HCT116 (cell line): ENCODE measurements at regions not wholly inside any gene's neighbourhood (a gene's known extent, or its start where the extent isn't known, plus 50 kb on each side); places are given as distances from the start of the nearest gene placed in this dataset.

Source experiments
- ATAC-seq: fragments of 200-7000 bp; cut with Tn5 transposase; 2 replicates; pipeline ENCODE4 v1.9.1; 2020; ENCODE audit warnings: mild to moderate bottlenecking, moderate library complexity
- BruUV-seq: library from RNA; stranded (reverse); fragments of 400-500 nt; replicated peaks from 2 replicates; lab custom pipeline; 2021; lab: Mats Ljungman, UMichigan
- CTCF ChIA-PET: fragments of 300-600 bp; sonication (Branson Sonifier 250); formaldehyde crosslinking; loops from one replicate; lab custom pipeline; 2021; ENCODE audit warnings: antibody characterized with exemption; lab: Charles Lee
- POLR2A ChIA-PET: fragments of 300-600, 350-600 bp; sonication (Branson Sonifier 250); formaldehyde crosslinking; loops from one replicate; lab custom pipeline; 2021; ENCODE audit warnings: antibody characterized with exemption; lab: Charles Lee
- RAD21 ChIA-PET, 2 experiments: fragments of 300-600 bp; sonication (Branson Sonifier 250); formaldehyde crosslinking; loops; one replicate each; lab custom pipeline; 2023; ENCODE audit warnings: low total read pairs in 2 of 2; ENCODE audit not compliant: uncharacterized antibody in 2 of 2, unreplicated experiment in 2 of 2, low non-redundant PET in 1 of 2; lab: Charles Lee
- DNase-seq: peaks from one replicate; pipeline ENCODE4 v3.0.0-alpha.2; 2010; ENCODE audit warnings: low read depth, low spot score
- H2AFZ ChIP-seq: fragments of 200-600 bp; shearing (Covaris generic), sonication (generic); 2 replicates; pipeline ENCODE4 v1.6.1; 2017; ENCODE audit warnings: low read depth, mixed run types, mixed read lengths, antibody characterized with exemption, low read length; ENCODE audit not compliant: poor library complexity, severe bottlenecking
- H3K27ac ChIP-seq: 2 replicates; pipeline ENCODE4 v1.5.1; 2012; ENCODE audit warnings: low read depth, low read length
- H3K27me3 ChIP-seq: fragments of 200-600 bp; sonication (generic); 2 replicates; pipeline ENCODE4 v1.6.1; 2016; ENCODE audit warnings: mixed run types, low read length, mixed read lengths; ENCODE audit not compliant: insufficient read depth
- H3K36me3 ChIP-seq, 2 experiments: fragments of 200-500 bp in 1 of 2; fragments of 200-600 bp in 1 of 2; sonication (Bioruptor generic) in 1 of 2; sonication (generic) in 1 of 2; 2 replicates each; pipeline versions ENCODE4 v1.5.1 to v1.6.1; 2014 to 2016; ENCODE audit warnings: low read length in 2 of 2, inconsistent platforms in 1 of 2, mixed read lengths in 1 of 2, mixed run types in 1 of 2; ENCODE audit not compliant: insufficient read depth in 2 of 2, control insufficient read depth in 1 of 2
- H3K4me1 ChIP-seq, 2 experiments: fragments of 200-600 bp in 1 of 2; sonication (generic) in 1 of 2; 2 replicates each; pipeline versions ENCODE4 v1.5.1 to v1.6.1; 2012 to 2017; ENCODE audit warnings: low read length in 2 of 2, inconsistent platforms in 1 of 2, mild to moderate bottlenecking in 1 of 2, mixed read lengths in 1 of 2, mixed run types in 1 of 2, moderate library complexity in 1 of 2; ENCODE audit not compliant: insufficient read depth in 2 of 2, control insufficient read depth in 1 of 2
- H3K4me2 ChIP-seq: fragments of 200-600 bp; sonication (generic); 2 replicates; pipeline ENCODE4 v1.6.1; 2017; ENCODE audit warnings: mixed run types, low read length, mixed read lengths
- H3K4me3 ChIP-seq, 2 experiments: fragments of 200-600 bp in 1 of 2; sonication (generic) in 1 of 2; replicated peaks in 1 of 2; 2 replicates each; pipeline ENCODE4 v1.5.1; 2011 to 2016; ENCODE audit warnings: low read length in 2 of 2, control low read depth in 1 of 2, low read depth in 1 of 2, mild to moderate bottlenecking in 1 of 2, mixed read lengths in 1 of 2, mixed run types in 1 of 2
- H3K79me2 ChIP-seq: fragments of 200-600 bp; sonication (generic); 2 replicates; pipeline ENCODE4 v1.6.1; 2017; ENCODE audit warnings: mild to moderate bottlenecking, mixed run types, low read length, moderate library complexity, mixed read lengths; ENCODE audit not compliant: insufficient read depth
- H3K9ac ChIP-seq: fragments of 200-600 bp; sonication (generic); 2 replicates; pipeline ENCODE4 v1.6.1; 2016; ENCODE audit warnings: low read length, mixed read lengths
- H3K9me2 ChIP-seq: fragments of 200-600 bp; sonication (generic), shearing (Covaris generic); 2 replicates; pipeline ENCODE4 v1.6.1; 2017; ENCODE audit warnings: mixed run types, mild to moderate bottlenecking, moderate library complexity; ENCODE audit not compliant: insufficient read depth
- H3K9me3 ChIP-seq, 2 experiments: fragments of 200-500 bp in 1 of 2; fragments of 200-600 bp in 1 of 2; sonication (Bioruptor generic) in 1 of 2; sonication (generic) in 1 of 2; 2 replicates each; pipeline ENCODE4 v1.6.1; 2014 to 2017; ENCODE audit warnings: low read length in 2 of 2, mixed read lengths in 2 of 2, inconsistent platforms in 1 of 2, low read depth in 1 of 2, mild to moderate bottlenecking in 1 of 2, mixed run types in 1 of 2, moderate library complexity in 1 of 2; ENCODE audit not compliant: control insufficient read depth in 1 of 2, insufficient read depth in 1 of 2
- H4K20me1 ChIP-seq: fragments of 200-600 bp; sonication (generic), shearing (Covaris generic); 2 replicates; pipeline ENCODE4 v1.6.1; 2017; ENCODE audit warnings: mixed run types, mild to moderate bottlenecking, moderate library complexity; ENCODE audit not compliant: insufficient read depth
- CTCF ChIP-seq, 3 experiments: fragments of 200-600 bp in 1 of 3; sonication (generic) in 1 of 3; IDR thresholded peaks in 2 of 3; conservative IDR thresholded peaks in 1 of 3; 2 replicates each; pipeline ENCODE4 v1.5.1; 2012 to 2017; ENCODE audit warnings: low read depth in 2 of 3, low read length in 2 of 3, antibody characterized with exemption in 1 of 3, borderline replicate concordance in 1 of 3, control low read depth in 1 of 3, mild to moderate bottlenecking in 1 of 3, mixed read lengths in 1 of 3, mixed run types in 1 of 3, moderate library complexity in 1 of 3; ENCODE audit not compliant: insufficient read depth in 1 of 3
- EZH2phosphoT487 ChIP-seq: fragments of 200-600 bp; IDR thresholded peaks from 2 replicates; pipeline ENCODE4 v1.6.1; 2018; ENCODE audit warnings: antibody characterized with exemption, borderline replicate concordance
- POLR2AphosphoS5 ChIP-seq: IDR thresholded peaks from 2 replicates; pipeline ENCODE4 v1.6.1; 2011; ENCODE audit warnings: mild to moderate bottlenecking, low read depth, low read length, moderate library complexity
- RAD21 ChIP-seq: IDR thresholded peaks from 2 replicates; pipeline ENCODE4 v1.6.1; 2012; ENCODE audit warnings: low read depth, mild to moderate bottlenecking
- SRF ChIP-seq: IDR thresholded peaks from 2 replicates; pipeline ENCODE4 v1.6.1; 2012; ENCODE audit warnings: low read depth
- TCF7L2 ChIP-seq: IDR thresholded peaks from 2 replicates; pipeline ENCODE4 v1.7.0; 2011; ENCODE audit warnings: borderline replicate concordance, inconsistent platforms; ENCODE audit not compliant: insufficient read depth, insufficient read length; ENCODE audit errors: extremely low read depth
- YY1 ChIP-seq: IDR thresholded peaks from 2 replicates; pipeline ENCODE4 v1.6.1; 2011; ENCODE audit warnings: low read length, low read depth, moderate library complexity, mild to moderate bottlenecking; ENCODE audit not compliant: insufficient replicate concordance; ENCODE audit errors: extremely low read depth
- ZNF274 ChIP-seq: fragments of 200-500 bp; sonication (Bioruptor generic); IDR thresholded peaks from 2 replicates; pipeline ENCODE4 v1.6.1; 2014; ENCODE audit warnings: mild to moderate bottlenecking, low read depth, low read length, inconsistent platforms
- intact Hi-C: fragments of 100-400 bp; cut with micrococcal nuclease; formaldehyde crosslinking; loops from 2 replicates; pipeline ENCODE4 v1.10.0; 2022

- ChIA-PET POLR2A (no interaction called here), RAD21 (no interaction called here), CTCF (no interaction called here)
- intact Hi-C loops: loop anchor here (10.0 kb wide), 1 partner anchor 346 kb away; no protein-coding TSS in a partner anchor
- Histone ChIP-seq H3K36me3 (no peaks in the 10 kb centered on the region), H3K79me2 (no peaks in the 10 kb centered on the region), H3K9ac (no peak overlapping the region), H3K9me2 (no peaks in the 10 kb centered on the region), H3K27ac (no peak overlapping the region), H3K4me2 (no peak overlapping the region), H3K4me3 (no peak overlapping the region), H3K27me3 (peaks cover 8% of the 10 kb centered on the region; the same call in 1 of the 2 replicates), H2AFZ (no peak overlapping the region), H3K4me1 (no peaks in the 10 kb centered on the region), H4K20me1 (no peaks in the 10 kb centered on the region), H3K9me3 (no peaks in the 10 kb centered on the region)
- DNase-seq: no peak
- no TSS peak for BruUV-seq
- no peak for TF ChIP-seq SRF
- no peak for TF ChIP-seq CTCF (IDR thresholded peaks at IDR 0.05 in 2 of 3, conservative IDR thresholded peaks at IDR 0.05 in 1 of 3; ENCODE audit: borderline replicate concordance in 1 of 3, insufficient read depth in 1 of 3, low read depth in 2 of 3, low read length in 2 of 3)
- TF ChIP-seq EZH2phosphoT487: no peak
- no peak for TF ChIP-seq ZNF274
- no peak for TF ChIP-seq TCF7L2
- TF ChIP-seq YY1: no peak
- ATAC-seq: no peak
These were observed 340.4 kb downstream of the NKX6-1 start for GRCh38 chr4:84158670-84159069.

GRCh38 chr4:84151574-84151973, 347.5 kb downstream of the NKX6-1 start:
- Histone ChIP-seq H3K9me3 (no peaks in the 10 kb centered on the region), H3K9me2 (no peaks in the 10 kb centered on the region), H4K20me1 (no peaks in the 10 kb centered on the region), H3K9ac (no peak overlapping the region), H2AFZ (no peak overlapping the region), H3K27me3 (no peaks in the 10 kb centered on the region), H3K4me2 (no peak overlapping the region), H3K4me1 (no peaks in the 10 kb centered on the region), H3K27ac (no peak overlapping the region), H3K4me3 (no peak overlapping the region), H3K36me3 (no peaks in the 10 kb centered on the region), H3K79me2 (no peaks in the 10 kb centered on the region)
- ChIA-PET RAD21 (no interaction called here), CTCF (no interaction called here), POLR2A (no interaction called here)
- no peak for TF ChIP-seq POLR2AphosphoS5
- TF ChIP-seq CTCF (IDR thresholded peaks at IDR 0.05 in 2 of 3, conservative IDR thresholded peaks at IDR 0.05 in 1 of 3; ENCODE audit: borderline replicate concordance in 1 of 3, insufficient read depth in 1 of 3, low read depth in 2 of 3, low read length in 2 of 3): peak in 2 of 3 experiments; percentile 20 to 24; a peak in 1 of 6 replicates
- TF ChIP-seq RAD21: peak; percentile 23; the same call in 1 of the 2 replicates
- intact Hi-C loops: loop anchor here (10.0 kb wide), 1 partner anchor 353 kb away; no protein-coding TSS in a partner anchor
- DNase-seq: peak; percentile 2
- peak; percentile 62 for ATAC-seq
- no TSS peak for BruUV-seq
